Activated T-helper 17 cell treated with anti-CD3 and anti-CD28 coated beads, Interleukin-2, amount 50 U/mL, for 72 hours (primary cell): ENCODE measurements at regions not wholly inside any gene's neighbourhood (a gene's known extent, or its start where the extent isn't known, plus 50 kb on each side); places are given as distances from the start of the nearest gene placed in this dataset.

ENCODE experiments used
- ATAC-seq: fragments of 150-1000 bp; cut with Tn5 transposase; replicated peaks from 2 replicates; pipeline ENCODE4 v1.10.0; 2021; ENCODE audit warnings: mild to moderate bottlenecking, moderate library complexity
- H3K27ac Mint-ChIP-seq: one replicate; pipeline ENCODE4 v1.8.0; 2022; ENCODE audit warnings: mixed read lengths
- H3K27me3 Mint-ChIP-seq: one replicate; pipeline ENCODE4 v1.8.0; 2022; ENCODE audit warnings: mixed read lengths
- H3K36me3 Mint-ChIP-seq: one replicate; pipeline ENCODE4 v1.8.0; 2022; ENCODE audit warnings: low read depth, mild to moderate bottlenecking, mixed read lengths
- H3K4me1 Mint-ChIP-seq: one replicate; pipeline ENCODE4 v1.8.0; 2022; ENCODE audit warnings: mixed read lengths
- H3K4me3 Mint-ChIP-seq: one replicate; pipeline ENCODE4 v1.8.0; 2022; ENCODE audit warnings: mild to moderate bottlenecking, mixed read lengths
- H3K9me3 Mint-ChIP-seq: one replicate; pipeline ENCODE4 v1.8.0; 2022; ENCODE audit warnings: mixed read lengths

DNA sequence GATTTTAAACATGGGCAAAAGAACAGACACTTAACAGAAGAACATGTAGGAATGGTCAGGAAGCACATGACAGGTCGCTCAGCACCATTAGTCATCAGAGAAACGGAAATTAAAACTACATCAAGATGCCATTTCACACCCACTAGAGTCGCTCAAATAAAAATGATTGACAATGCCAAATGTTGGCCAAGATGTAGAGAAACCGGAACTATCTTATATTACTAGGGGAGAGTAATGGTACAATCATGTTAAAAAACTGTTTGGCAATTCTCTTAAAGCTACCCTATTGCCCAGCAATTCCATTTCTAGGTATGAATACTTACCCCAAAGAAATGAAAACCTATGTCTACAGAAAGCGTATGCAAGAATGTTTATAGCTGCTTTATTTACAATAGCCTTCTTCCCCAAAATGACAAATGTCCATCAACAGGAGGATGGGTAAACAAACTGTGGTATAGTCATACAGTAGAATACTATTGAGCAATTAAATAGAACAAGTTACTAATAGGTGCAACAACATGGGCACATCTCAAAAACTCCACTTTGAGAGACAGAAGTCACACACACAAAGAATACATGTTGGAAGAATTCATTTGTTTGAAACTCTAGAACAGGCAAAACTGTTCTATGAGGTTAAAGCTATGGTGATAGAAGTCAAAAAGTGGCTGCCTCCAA, 92.8 kb downstream of the ETS2 start:
- H3K27me3 Mint-ChIP-seq, result peaks cover 25% of the 10 kb centered on the region
- peaks cover 3% of the 10 kb centered on the region for H3K4me1 Mint-ChIP-seq
- no peaks in the 10 kb centered on the region for H3K36me3 Mint-ChIP-seq
- H3K4me3 Mint-ChIP-seq, result no peak overlapping the region
- H3K9me3 Mint-ChIP-seq, result peaks cover 9% of the 10 kb centered on the region
- no peak overlapping the region for H3K27ac Mint-ChIP-seq
- no peak for ATAC-seq

DNA sequence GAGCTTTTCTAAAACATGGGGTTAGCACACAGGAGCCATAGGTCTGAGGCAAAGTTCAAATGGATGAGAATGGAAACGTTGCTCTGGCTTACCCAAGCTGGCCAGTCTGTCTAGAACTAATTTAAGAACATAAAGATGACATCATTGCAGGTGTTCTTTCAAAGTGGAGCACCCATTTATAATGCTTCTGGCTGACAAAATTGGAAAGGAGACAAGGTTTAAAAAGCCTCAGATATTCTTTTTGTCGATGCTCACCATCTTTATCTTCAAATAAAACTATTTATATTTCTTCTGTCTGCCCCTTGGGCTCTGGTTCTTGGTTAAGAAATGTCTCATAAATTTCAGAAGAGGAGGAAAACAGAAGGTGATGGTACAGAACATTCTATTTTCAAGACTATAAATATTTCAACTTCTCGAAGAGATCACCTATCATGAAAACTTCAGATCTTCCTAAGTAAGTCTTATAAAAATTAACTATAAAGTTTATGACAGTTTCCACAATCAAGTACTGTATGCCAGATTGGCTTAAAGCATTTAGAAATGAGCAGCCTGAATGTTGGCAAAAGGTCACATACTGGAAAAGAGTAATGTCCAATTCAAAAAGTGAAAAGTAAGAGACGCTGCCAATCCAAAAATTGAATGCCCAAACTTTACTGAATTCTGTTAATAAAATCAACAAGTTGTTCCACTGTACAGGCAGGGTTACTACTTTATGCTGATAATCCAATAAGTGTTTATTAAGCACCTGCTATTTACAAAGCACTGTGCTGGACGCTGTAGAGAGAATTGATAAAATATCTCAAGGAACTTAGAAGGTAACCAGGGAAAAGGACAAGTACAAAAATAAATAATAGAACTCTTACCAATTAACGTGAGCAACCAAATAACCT, 92.0 kb downstream of the ETS2 start:
- Mint-ChIP-seq H3K4me1 (peaks cover 3% of the 10 kb centered on the region), H3K36me3 (no peaks in the 10 kb centered on the region), H3K9me3 (peaks cover 8% of the 10 kb centered on the region), H3K27me3 (peaks cover 30% of the 10 kb centered on the region), H3K27ac (no peak overlapping the region), H3K4me3 (no peak overlapping the region)
- ATAC-seq, result no peak

DNA sequence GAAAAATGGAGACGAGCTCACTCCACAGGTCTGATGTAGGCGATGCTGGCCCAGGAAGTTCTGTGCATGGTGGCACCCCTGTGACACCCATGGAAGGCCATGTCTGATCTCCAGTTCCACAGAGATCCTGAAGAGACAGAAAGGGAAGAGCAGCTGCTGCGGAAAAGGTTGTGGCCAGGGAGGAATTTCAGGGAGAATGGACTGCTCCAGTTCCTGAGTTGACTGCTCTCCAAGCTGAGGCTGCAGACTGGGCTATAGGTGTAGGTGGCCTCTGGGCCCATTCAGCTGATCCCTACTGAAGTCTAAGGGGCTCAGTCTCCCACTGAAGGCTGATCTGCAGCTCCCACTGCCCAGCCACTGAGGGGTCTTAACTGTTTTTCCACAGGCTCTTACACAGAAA, 89.2 kb downstream of the ETS2 start:
- H3K36me3 Mint-ChIP-seq, result no peaks in the 10 kb centered on the region
- no peak for ATAC-seq
- no peak overlapping the region for H3K27ac Mint-ChIP-seq
- H3K27me3 Mint-ChIP-seq, result peaks cover 48% of the 10 kb centered on the region
- no peak overlapping the region for H3K4me3 Mint-ChIP-seq
- H3K4me1 Mint-ChIP-seq, result peaks cover 3% of the 10 kb centered on the region
- peaks cover 6% of the 10 kb centered on the region for H3K9me3 Mint-ChIP-seq

DNA sequence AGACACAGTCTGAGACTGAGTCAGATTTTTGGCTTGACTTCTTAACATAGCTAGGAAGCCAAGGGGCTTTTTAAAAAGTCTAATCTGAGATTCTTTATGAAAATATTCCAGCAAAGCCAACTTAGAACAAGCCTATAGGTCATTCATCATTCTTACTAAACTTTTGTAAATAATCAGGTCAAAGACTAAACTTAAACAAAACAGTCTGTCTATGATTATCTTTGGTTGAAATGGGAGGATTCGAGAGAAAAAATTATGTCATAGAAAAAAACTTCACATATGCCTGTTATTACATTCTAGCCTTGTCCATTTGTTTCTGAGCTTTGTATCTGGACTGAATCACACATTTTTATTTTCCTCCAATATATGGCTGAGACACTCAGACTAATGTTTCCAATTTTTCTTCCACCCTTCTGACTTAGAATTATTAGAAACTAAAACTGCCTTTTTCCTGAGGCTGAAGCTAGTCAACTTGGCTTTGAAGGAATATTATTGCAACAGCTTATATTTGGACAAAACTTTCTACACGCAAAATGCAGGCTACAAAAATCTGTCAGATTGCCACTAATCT, 83.3 kb downstream of the ETS2 start:
- peaks cover 51% of the 10 kb centered on the region for H3K27me3 Mint-ChIP-seq
- H3K4me3 Mint-ChIP-seq, result no peak overlapping the region
- H3K36me3 Mint-ChIP-seq, result no peaks in the 10 kb centered on the region
- H3K9me3 Mint-ChIP-seq, result peaks cover 8% of the 10 kb centered on the region
- H3K4me1 Mint-ChIP-seq, result no peaks in the 10 kb centered on the region
- no peak overlapping the region for H3K27ac Mint-ChIP-seq
- ATAC-seq, result no peak

DNA sequence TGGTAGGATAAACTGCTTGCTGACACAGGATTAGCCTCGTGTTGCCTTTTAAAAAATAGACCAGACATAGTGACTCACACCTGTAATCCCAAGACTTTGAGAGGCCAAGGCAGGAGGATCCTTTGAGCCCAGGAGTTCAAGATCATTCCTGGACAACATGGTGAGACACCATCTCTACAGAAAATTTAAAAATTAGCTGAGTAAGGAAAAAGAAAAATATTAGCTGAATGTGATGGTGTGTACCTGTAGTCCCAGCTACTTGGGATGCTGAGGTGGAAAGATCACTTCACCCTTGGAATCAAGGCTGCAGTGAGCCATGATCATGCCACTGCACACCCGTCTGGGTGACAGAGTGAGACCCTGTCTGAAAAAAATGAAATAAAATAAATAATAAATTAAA, 82.0 kb downstream of the ETS2 start:
- H3K4me3 Mint-ChIP-seq, result no peak overlapping the region
- H3K27ac Mint-ChIP-seq, result no peak overlapping the region
- no peaks in the 10 kb centered on the region for H3K4me1 Mint-ChIP-seq
- H3K27me3 Mint-ChIP-seq, result peaks cover 49% of the 10 kb centered on the region
- no peak for ATAC-seq
- peaks cover 18% of the 10 kb centered on the region for H3K9me3 Mint-ChIP-seq
- H3K36me3 Mint-ChIP-seq, result no peaks in the 10 kb centered on the region

DNA sequence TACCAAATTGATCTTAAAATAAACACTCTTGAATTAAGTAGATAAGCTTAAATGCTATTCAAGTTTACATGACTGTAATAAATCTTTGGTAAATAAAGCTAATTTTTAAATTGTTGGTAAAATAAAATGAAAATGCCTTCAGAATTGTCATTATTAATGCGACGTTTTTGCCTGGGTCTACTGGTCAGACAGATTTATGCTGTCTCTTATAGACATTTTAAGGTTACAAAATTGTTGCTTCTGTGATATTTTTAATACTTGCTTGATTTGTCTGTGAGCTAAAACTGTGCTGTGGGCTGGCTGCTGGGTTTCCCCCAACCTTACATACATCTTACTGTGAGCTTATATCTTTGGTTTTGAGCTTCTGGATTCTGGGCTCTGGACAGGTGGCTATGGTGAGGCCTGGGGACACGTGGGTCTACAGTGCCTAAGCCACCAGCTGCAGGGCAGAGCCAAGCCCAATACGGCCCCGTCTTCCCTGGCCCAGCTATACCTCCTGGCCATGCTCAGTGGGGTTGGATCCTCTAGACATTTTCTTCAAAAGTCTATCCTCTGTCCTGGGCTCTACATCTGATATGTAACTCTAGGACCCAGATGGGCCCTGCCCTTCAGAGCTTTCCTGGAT, 81.4 kb downstream of the ETS2 start:
- H3K27ac Mint-ChIP-seq, result no peak overlapping the region
- peaks cover 18% of the 10 kb centered on the region for H3K9me3 Mint-ChIP-seq
- no peaks in the 10 kb centered on the region for H3K4me1 Mint-ChIP-seq
- H3K36me3 Mint-ChIP-seq, result no peaks in the 10 kb centered on the region
- no peak for ATAC-seq
- no peak overlapping the region for H3K4me3 Mint-ChIP-seq
- peaks cover 46% of the 10 kb centered on the region for H3K27me3 Mint-ChIP-seq

DNA sequence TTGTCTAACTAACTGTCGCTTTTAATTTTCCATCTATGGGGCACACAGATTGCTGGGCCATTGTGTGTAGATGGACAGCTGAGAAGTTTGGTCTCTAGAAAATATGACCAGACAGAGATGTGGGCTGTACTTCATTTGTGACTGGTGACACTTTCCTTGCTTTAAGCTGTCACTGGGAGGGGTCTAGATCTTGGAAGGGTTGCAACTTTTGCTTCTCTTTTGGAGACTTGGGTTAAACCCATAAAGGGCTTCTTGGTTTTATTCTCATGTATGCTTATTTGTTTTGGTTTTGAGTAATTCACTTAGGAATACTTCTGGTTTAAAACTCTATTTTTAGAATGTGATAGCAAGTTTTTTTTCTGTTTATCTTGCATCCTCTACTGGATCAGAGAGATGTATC, 80.2 kb downstream of the ETS2 start:
- no peak for ATAC-seq
- H3K4me1 Mint-ChIP-seq, result no peaks in the 10 kb centered on the region
- peaks cover 34% of the 10 kb centered on the region for H3K27me3 Mint-ChIP-seq
- no peaks in the 10 kb centered on the region for H3K36me3 Mint-ChIP-seq
- H3K9me3 Mint-ChIP-seq, result peaks cover 18% of the 10 kb centered on the region
- no peak overlapping the region for H3K27ac Mint-ChIP-seq
- H3K4me3 Mint-ChIP-seq, result no peak overlapping the region

DNA sequence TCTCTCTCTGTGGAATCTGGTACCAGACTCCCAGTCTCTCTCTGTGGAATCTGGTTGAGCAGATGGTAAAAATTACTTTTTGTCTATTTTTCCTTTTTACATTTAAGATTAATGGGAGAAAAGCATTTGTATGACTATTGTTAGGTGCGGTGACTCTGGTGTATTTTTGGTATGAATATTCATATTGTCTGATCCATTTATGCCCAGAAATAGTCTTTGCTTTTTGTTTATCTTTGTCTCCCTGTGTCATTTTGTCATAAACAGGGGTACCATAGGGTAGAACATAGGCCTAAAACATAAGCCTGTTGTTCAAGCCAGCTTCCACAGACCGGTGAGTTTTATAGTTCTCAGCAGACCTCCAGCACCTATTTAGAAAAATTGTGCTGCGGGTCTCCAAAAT, 78.7 kb downstream of the ETS2 start:
- no peak overlapping the region for H3K4me3 Mint-ChIP-seq
- H3K4me1 Mint-ChIP-seq, result no peaks in the 10 kb centered on the region
- H3K27ac Mint-ChIP-seq, result no peak overlapping the region
- no peak for ATAC-seq
- H3K36me3 Mint-ChIP-seq, result no peaks in the 10 kb centered on the region
- H3K9me3 Mint-ChIP-seq, result peaks cover 18% of the 10 kb centered on the region
- peaks cover 27% of the 10 kb centered on the region for H3K27me3 Mint-ChIP-seq

DNA sequence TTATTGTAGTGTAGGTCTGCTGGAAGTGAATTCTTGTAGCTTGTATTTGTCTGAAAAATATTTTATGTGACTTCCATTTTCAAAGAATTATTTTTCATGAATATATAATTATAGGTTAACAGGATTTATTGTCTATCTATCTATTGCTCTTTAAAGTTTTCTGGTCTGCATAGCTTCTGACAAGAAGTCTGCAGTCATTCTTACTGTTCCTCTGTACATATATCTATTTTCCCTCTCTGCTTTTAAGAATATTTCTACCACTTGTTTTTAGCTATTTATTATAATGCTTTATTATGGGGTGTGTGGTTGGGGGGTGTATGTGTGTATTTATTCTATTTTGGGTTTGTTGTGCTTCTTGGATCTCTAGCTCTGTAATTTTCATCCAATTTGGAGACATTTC, 77.4 kb downstream of the ETS2 start:
- Mint-ChIP-seq H3K9me3 (peaks cover 21% of the 10 kb centered on the region), H3K27me3 (peaks cover 18% of the 10 kb centered on the region), H3K4me3 (no peak overlapping the region), H3K36me3 (no peaks in the 10 kb centered on the region), H3K27ac (no peak overlapping the region), H3K4me1 (no peaks in the 10 kb centered on the region)
- ATAC-seq, result no peak

DNA sequence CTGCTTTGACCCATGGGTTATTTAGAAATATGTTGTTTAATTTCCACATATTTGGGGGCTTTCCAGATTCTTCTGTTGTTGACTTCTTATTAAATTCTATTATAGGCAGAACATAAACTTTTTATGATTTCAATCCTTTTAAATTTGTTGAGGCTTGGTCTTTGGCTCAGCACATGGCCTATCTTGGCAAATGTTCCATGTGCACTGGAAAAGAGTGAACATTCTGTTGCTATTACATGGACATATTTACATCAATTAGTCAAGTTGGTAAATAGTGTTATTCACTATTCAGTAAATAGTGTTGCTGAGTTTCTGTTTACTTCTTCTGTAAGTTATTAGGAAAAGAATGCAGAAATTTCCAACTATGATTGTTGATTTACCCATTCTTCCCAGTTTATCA, 75.4 kb downstream of the ETS2 start:
- no peak overlapping the region for H3K4me3 Mint-ChIP-seq
- peaks cover 13% of the 10 kb centered on the region for H3K27me3 Mint-ChIP-seq
- no peaks in the 10 kb centered on the region for H3K4me1 Mint-ChIP-seq
- H3K36me3 Mint-ChIP-seq, result no peaks in the 10 kb centered on the region
- ATAC-seq, result no peak
- peaks cover 17% of the 10 kb centered on the region for H3K9me3 Mint-ChIP-seq
- no peak overlapping the region for H3K27ac Mint-ChIP-seq

DNA sequence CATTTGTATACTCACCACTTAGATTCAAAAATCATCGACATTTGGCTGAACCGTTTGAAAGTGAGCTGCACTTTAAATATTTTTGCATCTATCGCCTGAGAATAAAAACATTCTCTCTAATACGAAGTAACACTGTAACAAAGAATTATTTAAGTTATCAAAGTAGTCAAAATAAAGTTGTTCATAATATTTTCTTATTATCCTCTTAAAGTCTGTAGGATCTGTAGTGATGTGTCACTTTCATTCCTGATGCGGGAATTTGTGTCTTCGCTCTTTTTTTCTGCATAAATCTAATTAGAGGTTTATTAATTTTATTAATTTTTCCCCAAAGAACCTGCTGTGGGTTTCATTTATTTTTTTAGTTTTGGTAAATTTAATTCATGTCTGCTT, 74.8 kb downstream of the ETS2 start:
- H3K4me1 Mint-ChIP-seq, result no peaks in the 10 kb centered on the region
- no peak for ATAC-seq
- H3K27ac Mint-ChIP-seq, result no peak overlapping the region
- peaks cover 14% of the 10 kb centered on the region for H3K9me3 Mint-ChIP-seq
- peaks cover 13% of the 10 kb centered on the region for H3K27me3 Mint-ChIP-seq
- no peaks in the 10 kb centered on the region for H3K36me3 Mint-ChIP-seq
- no peak overlapping the region for H3K4me3 Mint-ChIP-seq

DNA sequence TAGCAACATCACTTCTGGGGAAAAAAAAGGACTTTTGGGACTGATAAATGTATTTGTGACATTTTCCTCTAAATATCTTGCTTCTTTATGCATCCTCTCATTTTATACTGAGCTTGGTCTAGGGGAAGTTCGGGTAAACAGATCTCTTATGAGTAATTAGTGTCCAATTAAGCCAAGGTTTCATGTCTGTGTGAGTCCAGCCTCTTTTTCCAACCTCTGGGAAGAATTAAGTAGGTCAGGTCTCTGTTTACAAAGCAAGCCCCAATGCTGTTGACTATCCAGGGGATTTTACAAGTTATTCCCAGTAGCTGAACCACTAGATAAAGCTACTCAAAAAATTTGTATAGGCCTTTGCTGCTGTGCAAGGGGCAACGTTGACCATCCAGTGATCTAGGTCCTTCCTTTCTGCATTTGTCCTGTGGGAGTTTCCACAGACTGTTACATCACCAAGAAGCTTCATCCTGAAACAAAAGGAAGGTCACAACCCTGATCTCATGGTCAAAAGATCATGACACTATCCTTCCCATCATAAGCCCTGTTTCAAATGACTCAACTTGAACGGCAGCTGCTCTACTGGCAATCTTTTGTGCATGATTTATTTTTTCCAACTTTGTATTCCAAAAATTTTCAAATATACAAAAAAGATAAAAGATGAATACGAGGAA, 74.3 kb downstream of the ETS2 start:
- Mint-ChIP-seq H3K27ac (no peak overlapping the region), H3K36me3 (no peaks in the 10 kb centered on the region), H3K9me3 (peaks cover 14% of the 10 kb centered on the region), H3K4me3 (no peak overlapping the region), H3K4me1 (no peaks in the 10 kb centered on the region), H3K27me3 (peaks cover 13% of the 10 kb centered on the region)
- peak; percentile 37 for ATAC-seq

DNA sequence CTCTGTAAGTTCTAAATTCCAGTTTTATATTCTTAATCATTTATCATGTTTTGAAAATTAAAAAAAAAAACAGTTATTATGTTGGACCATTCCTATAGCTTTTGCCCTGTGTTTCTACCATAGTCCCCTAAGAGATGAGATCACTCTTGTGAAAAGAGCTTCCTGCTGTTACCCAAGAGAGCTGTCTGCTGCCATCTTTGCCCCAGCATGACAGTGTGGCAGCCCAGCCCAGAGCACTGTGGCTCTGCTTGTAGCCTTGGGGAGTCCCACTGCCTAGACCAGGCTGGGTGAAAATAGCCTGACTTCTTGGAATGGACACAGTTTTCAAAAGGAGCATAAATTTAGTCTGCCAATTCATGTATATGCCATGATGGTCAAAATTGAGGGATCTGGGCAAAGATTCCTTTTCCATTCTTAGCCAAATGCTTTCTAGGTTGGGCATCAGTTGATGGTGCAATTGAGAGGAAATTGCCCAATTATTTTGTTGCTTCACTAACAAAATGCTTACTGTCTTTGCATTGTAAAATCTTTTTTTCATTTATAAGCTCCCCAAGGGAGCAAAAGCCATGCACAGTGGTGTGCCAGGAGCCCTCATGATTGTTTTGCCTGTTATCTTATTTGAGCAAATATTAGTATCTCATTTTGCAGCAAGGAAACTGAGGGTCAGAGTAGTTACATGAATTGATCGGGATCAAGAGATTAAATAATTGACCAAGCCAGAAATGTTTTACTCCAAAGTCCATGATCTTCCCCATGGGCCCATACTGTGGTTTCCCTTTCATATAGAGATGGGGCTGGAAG, 72.8 kb downstream of the ETS2 start:
- no peak for ATAC-seq
- Mint-ChIP-seq H3K4me3 (no peak overlapping the region), H3K4me1 (no peaks in the 10 kb centered on the region), H3K36me3 (no peaks in the 10 kb centered on the region), H3K9me3 (peaks cover 8% of the 10 kb centered on the region), H3K27ac (no peak overlapping the region), H3K27me3 (peaks cover 6% of the 10 kb centered on the region)
